ENCODE measurements at regions not wholly inside any gene's neighbourhood (a gene's known extent, or its start where the extent isn't known, plus 50 kb on each side); places are given as distances from the start of the nearest gene placed in this dataset.

DNA sequence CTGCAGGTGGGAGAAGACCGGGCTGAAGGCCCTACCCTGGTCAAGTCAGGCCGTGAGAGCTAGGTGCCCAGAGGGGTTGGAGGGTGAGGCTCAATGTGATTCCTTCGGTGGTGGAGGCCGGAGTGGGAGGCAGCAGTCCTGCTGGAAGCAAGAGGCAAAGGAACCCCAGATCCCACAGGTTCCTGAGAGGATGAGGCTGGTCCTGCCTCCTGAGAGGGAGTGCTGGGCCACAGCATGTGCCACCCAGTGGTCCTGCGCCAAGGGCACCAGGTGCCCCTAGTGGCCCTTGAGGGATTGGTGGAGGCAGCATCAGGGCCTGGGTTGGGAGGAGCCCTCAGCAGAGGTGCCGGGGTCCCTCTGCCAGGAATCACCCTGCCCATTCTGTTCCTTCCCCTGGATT, 59.1 kb downstream of the BARX1 start:
- TF ChIP-seq, protein P1, sequence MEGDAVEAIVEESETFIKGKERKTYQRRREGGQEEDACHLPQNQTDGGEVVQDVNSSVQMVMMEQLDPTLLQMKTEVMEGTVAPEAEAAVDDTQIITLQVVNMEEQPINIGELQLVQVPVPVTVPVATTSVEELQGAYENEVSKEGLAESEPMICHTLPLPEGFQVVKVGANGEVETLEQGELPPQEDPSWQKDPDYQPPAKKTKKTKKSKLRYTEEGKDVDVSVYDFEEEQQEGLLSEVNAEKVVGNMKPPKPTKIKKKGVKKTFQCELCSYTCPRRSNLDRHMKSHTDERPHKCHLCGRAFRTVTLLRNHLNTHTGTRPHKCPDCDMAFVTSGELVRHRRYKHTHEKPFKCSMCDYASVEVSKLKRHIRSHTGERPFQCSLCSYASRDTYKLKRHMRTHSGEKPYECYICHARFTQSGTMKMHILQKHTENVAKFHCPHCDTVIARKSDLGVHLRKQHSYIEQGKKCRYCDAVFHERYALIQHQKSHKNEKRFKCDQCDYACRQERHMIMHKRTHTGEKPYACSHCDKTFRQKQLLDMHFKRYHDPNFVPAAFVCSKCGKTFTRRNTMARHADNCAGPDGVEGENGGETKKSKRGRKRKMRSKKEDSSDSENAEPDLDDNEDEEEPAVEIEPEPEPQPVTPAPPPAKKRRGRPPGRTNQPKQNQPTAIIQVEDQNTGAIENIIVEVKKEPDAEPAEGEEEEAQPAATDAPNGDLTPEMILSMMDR (conservative IDR thresholded peaks at IDR 0.05) = no peak
- no peak for TF ChIP-seq EZH2 (IDR thresholded peaks at IDR 0.05; ENCODE audit: low read depth)
